T47D (cell line): ENCODE measurements at regions not wholly inside any gene's neighbourhood (a gene's known extent, or its start where the extent isn't known, plus 50 kb on each side); places are given as distances from the start of the nearest gene placed in this dataset.
A peak's percentile ranks its signal among the peaks of the same experiment; 100 is the strongest.
"Not testable (repeated sequence)": the region's sequence is repeated elsewhere in the genome, so short reads cannot be mapped to it uniquely, and the experiment has no call there.

ENCODE experiments used
- DNase-seq, 2 experiments: peaks; one replicate each; pipeline versions ENCODE4 v3.0.0 to v3.0.0-alpha.2; 2011 to 2012; ENCODE audit warnings: low read depth in 1 of 2, low spot score in 1 of 2
- JUND ChIP-seq: IDR thresholded peaks from 2 replicates; pipeline ENCODE4 v1.6.1; 2012; ENCODE audit warnings: low read depth
- in situ Hi-C: cut with HindIII; loops from 2 replicates; pipeline ENCODE4 v1.10.0; 2016; ENCODE audit warnings: low sequenced_read_pairs, low pct_unique_long_range_greater_than_20kb

DNA sequence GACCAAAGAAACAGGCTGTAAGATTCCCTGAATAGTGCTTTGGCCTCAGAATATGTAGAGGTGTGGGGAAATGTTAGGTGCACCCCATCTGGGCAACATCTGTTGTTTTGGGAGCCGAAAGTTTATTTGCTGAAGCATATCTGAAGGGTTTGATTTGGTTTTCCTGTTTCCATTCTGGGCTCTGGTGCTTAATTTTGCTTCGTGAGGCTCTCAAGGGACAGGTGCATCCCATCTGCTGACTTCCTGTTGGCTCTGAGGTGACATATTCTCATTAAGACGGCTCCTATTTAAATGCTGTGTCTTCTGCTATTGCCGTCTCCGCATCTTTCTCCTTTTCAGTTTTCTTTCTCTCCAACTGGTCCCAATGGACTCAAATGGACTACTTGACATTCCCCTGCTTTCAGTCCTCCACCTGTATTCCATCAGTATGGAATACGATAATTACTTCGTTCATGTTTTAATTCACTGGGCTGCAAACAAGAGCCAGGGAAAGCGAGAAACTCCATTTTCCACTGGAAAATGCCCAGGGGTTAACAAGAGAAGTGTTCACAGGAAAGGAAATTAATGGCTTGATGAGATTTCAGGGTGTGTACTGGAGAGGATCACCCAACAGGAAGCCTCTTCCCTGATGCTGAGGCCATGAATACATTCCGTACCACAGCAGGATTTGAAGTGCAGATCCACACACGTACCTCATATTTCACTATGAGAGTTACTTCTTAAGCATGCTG is 104.0 kb downstream of the MTX3 start:
- in situ Hi-C loops: no loop called here

DNA sequence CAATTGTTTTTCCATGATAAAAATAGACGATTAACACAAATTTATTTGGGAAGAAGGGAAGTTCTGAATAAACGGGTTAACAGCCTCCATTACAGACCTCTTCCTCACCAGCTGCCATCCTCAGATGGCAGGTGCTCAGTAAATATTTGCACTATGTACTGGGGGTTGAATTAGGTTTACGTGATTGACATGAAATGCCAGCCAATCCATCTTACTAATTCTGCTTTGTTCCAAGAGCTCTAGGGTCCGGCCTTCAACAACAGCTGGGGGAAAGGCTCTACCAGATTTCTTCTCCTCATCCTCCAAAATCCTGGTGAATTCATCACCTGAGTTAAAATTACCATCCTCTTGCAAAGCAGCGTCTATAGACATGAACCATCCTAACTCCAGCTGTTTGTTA is 104.6 kb downstream of the MTX3 start:
- DNase-seq: no peak
- in situ Hi-C loops: no loop called here
- TF ChIP-seq JUND: no peak

More for the DNA sequence above, 104.0 kb downstream of the MTX3 start:
- DNase-seq: no peak
- no peak for TF ChIP-seq JUND

- in situ Hi-C loops, DNase-seq: not testable (repeated sequence)
Measured at GRCh38 chr5:79879880-79880279, 111.2 kb downstream of the MTX3 start.

- DNase-seq: peak in 1 of 2 experiments; percentile 30
- no peak for TF ChIP-seq JUND
- in situ Hi-C loops: no loop called here
Measured at GRCh38 chr5:79878721-79879336, 112.2 kb downstream of the MTX3 start.

DNA sequence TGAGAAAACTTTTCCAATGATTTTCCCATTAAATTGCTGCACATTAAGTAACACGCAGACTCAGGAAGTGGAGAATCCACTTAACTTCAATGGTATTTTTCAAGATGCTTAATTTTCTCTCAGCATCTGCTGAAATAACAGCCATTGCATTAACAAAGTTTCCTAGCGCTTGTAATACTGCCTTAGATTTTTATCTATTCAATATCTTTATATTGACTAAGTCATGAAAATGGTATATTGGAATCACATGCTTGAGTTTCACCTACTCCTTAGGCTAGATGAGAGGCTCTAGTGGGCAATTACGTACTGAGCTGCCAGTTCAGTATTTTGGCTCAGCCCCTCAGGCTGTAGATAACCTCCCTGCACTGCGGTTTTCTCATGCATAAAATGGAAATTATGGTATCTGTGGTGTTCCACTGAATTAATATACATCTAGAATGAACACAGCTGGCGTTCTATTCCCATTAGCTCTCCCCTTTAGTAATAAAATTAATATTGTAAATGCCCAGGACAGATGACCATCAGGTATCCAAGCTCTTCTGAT is 112.9 kb downstream of the MTX3 start:
- TF ChIP-seq JUND: no peak
- no peak for DNase-seq
- in situ Hi-C loops: no loop called here

DNA sequence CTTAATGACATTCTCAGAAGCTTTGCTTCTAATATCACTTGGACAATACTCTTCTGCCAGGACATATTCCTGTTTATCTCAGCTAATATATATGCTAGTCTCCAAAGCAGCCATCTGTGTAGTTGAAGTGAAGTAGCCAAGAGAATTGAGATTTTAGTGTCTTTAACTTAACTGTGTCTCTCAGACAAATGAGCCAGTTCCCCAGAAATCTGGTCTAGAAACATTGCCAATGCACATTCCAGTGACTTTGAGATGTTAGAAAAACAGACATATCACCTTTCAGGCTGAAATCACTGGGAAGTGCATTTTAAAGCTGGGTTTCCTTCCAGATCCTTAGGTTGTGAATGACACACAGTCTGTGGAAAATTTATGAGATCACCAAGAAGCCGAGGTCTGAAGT is 114.6 kb downstream of the MTX3 start:
- DNase-seq: no peak
- in situ Hi-C loops: no loop called here
- TF ChIP-seq JUND: no peak

GRCh38 chr5:79875230-79875629 is 115.8 kb downstream of the MTX3 start:
- DNase-seq: no peak
- in situ Hi-C loops: no loop called here
- TF ChIP-seq JUND: no peak

- in situ Hi-C loops: no loop called here
- no peak for DNase-seq
- no peak for TF ChIP-seq JUND
Measured at GRCh38 chr5:79873187-79873586, 117.9 kb downstream of the MTX3 start.

DNA sequence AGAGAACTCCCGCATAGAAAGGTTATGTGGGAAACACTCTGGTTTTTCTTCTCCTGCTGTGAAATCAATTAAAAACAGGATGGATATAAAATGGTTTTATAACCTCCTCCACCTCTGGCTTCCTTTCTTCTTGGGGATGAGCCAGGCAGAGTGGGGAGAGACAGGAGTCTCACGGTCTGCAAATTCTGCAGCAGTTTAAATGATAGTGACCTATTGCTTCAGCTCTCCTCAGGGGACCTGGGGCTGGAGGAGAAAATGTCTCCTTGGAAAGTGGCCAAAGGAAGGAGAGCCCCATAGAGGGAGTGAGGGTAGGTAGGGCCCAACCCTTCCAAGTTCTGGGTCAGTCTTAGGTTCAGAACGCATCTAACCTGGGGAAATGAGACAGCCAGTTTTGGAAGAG is 118.8 kb downstream of the MTX3 start:
- no peak for DNase-seq
- in situ Hi-C loops: no loop called here
- no peak for TF ChIP-seq JUND

DNA sequence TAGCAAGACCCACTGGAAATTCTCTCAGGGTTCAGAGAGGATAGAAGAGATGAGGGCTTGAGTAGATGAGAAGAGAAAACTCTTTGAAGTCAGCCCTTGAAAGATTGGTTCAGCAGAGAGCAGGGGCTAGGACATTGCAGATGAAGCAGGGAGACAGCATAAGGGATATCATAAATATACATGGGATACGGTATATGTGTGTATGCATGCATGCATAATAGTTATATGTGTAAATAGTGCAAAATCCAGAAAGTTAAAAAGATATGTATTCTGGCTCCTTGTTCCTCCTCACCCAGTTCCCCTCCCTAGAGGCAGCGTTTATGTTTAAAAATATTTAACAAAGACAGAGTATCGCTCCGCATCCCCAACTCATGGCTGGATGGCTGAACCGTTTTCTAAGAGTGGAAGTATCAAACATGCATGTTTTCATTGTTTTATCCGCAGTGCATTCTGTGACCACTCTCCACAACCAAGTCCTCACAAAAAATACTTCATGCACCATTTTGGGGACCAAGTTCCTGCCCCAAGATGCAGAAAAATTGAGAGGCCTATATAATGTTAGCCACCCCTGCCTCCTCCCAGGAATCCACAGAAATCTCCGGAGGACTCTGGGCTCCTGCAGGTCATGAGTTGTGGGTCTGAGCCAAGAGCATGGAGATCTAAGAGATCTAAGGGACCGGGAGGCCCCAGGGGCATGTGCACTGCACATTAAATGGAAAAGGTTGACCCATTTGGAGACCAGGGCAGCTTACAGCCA is 119.5 kb downstream of the MTX3 start:
- in situ Hi-C loops: no loop called here
- no peak for DNase-seq
- no peak for TF ChIP-seq JUND

- in situ Hi-C loops: no loop called here
- no peak for DNase-seq
- no peak for TF ChIP-seq JUND
Measured at GRCh38 chr5:79868163-79868670, 122.8 kb downstream of the MTX3 start.

GRCh38 chr5:79865579-79865978 is 125.5 kb downstream of the MTX3 start:
- no peak for TF ChIP-seq JUND
- DNase-seq: no peak
- in situ Hi-C loops: no loop called here

DNA sequence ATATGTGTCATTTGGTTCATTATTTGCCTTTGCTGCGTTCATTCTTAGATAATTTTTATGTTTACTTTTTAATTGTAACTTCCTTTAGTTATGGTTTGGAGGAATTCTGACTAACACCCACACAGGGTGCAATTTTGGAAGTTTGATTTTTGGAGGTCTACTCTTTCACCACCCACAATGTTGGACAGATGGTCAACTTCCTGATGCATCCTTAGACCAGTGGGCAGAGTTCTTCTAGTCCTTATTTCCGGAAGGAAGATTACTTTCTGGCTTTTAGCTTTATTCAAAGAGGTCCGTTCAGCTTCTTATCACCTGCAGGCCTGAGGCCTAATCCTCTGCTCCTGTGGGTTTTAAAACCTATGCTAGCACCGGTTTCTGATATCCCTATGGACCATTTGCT is 126.7 kb downstream of the MTX3 start:
- TF ChIP-seq JUND: no peak
- in situ Hi-C loops: no loop called here
- DNase-seq: no peak
